Type B pancreatic cell (in vitro differentiated cells): ENCODE measurements at regions not wholly inside any gene's neighbourhood (a gene's known extent, or its start where the extent isn't known, plus 50 kb on each side); places are given as distances from the start of the nearest gene placed in this dataset.
"Not testable (repeated sequence)": the region's sequence is repeated elsewhere in the genome, so short reads cannot be mapped to it uniquely, and the experiment has no call there.

Experiments used
- DNase-seq: peaks from one replicate; pipeline ENCODE4 v3.0.0; 2021; ENCODE audit warnings: mixed read lengths; ENCODE audit not compliant: unreplicated experiment; ENCODE audit errors: extremely low spot score
- H3K27ac Mint-ChIP-seq: 2 replicates; pipeline ENCODE4 v1.8.0; 2021; ENCODE audit warnings: mild to moderate bottlenecking, mixed read lengths
- H3K27me3 Mint-ChIP-seq: 2 replicates; pipeline ENCODE4 v1.8.0; 2021; ENCODE audit warnings: mixed read lengths
- H3K36me3 Mint-ChIP-seq: 2 replicates; pipeline ENCODE4 v1.8.0; 2021; ENCODE audit warnings: mixed read lengths
- H3K4me1 Mint-ChIP-seq: one replicate; pipeline ENCODE4 v1.8.0; 2021; ENCODE audit warnings: mixed read lengths; ENCODE audit not compliant: unreplicated experiment
- H3K4me3 Mint-ChIP-seq: 2 replicates; pipeline ENCODE4 v1.8.0; 2021; ENCODE audit warnings: mild to moderate bottlenecking, mixed read lengths
- H3K9me3 Mint-ChIP-seq: 2 replicates; pipeline ENCODE4 v1.8.0; 2021; ENCODE audit warnings: mixed read lengths
- TF ChIP-seq, protein P1 (sequence below): fragments of 200-600 bp; sonication (generic); conservative IDR thresholded peaks from 2 replicates; pipeline ENCODE4 v1.5.0; 2021; ENCODE audit warnings: antibody characterized with exemption, mild to moderate bottlenecking

DNA sequence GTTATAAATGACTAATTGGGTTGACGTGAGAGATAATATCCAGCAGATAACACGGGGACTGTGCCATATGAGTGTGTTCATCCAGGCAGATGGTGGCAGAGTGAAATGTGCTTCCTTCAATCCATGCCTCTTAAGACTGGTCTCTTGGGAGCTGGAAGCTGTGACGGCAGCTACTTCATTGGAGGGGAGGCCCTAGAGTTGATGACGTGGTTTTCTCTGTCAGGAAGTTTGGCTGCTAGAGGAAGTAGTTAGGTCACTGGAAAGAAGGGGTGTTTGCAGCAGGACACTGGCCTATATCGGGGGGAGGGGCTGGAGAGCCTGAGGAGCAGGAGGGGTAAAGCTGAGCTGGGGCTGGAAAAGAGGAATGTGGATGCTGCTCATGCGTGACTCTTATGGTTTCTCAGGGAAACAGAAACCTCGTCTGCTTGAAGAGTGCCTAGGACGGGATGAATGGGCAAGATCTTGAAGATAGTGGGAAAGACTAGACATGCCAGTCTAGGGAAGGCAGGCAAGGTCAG is 3051.6 kb downstream of the RPIA start:
- not testable (repeated sequence) for H3K9me3 Mint-ChIP-seq, H3K4me1 Mint-ChIP-seq, H3K36me3 Mint-ChIP-seq, H3K27ac Mint-ChIP-seq, H3K4me3 Mint-ChIP-seq, DNase-seq
- peaks cover 26% of the 10 kb centered on the region for H3K27me3 Mint-ChIP-seq

GRCh38 chr2:91743910-91744309 is 3052.4 kb downstream of the RPIA start:
- H3K4me1 Mint-ChIP-seq, DNase-seq, H3K9me3 Mint-ChIP-seq, H3K36me3 Mint-ChIP-seq, H3K27ac Mint-ChIP-seq, H3K4me3 Mint-ChIP-seq: not testable (repeated sequence)
- peaks cover 30% of the 10 kb centered on the region for H3K27me3 Mint-ChIP-seq

- H3K4me3 Mint-ChIP-seq, H3K27ac Mint-ChIP-seq, H3K4me1 Mint-ChIP-seq, H3K9me3 Mint-ChIP-seq, H3K36me3 Mint-ChIP-seq, DNase-seq: not testable (repeated sequence)
- peaks cover 30% of the 10 kb centered on the region for H3K27me3 Mint-ChIP-seq
Measured at GRCh38 chr2:91744700-91745141, 3053.2 kb downstream of the RPIA start.

DNA sequence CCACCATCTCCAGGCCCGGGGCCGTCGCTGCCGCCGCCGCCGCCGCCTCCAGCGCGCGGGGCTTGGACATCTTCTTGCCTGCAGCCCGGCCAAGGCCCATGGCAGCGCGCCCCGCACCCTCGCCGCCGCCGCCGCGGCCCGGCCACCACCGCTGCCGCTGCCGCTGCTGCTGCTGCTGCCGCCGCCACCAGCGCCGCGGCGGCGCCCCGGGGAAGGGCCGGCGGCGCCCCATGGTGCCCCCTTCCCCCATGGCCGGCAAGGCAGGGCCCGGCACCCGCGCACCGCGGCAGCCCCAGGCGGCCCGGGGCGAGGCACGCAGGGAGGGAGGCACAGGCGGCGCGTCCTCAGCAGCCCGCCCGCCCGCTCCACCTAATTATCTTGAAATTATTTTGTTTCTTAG is 3057.4 kb downstream of the RPIA start:
- Mint-ChIP-seq H3K36me3 (no peaks in the 10 kb centered on the region), H3K4me1 (no peaks in the 10 kb centered on the region), H3K9me3 (peaks cover 5% of the 10 kb centered on the region), H3K27me3 (peaks cover 18% of the 10 kb centered on the region), H3K4me3 (no peak overlapping the region), H3K27ac (no peak overlapping the region)
- TF ChIP-seq, protein P1, sequence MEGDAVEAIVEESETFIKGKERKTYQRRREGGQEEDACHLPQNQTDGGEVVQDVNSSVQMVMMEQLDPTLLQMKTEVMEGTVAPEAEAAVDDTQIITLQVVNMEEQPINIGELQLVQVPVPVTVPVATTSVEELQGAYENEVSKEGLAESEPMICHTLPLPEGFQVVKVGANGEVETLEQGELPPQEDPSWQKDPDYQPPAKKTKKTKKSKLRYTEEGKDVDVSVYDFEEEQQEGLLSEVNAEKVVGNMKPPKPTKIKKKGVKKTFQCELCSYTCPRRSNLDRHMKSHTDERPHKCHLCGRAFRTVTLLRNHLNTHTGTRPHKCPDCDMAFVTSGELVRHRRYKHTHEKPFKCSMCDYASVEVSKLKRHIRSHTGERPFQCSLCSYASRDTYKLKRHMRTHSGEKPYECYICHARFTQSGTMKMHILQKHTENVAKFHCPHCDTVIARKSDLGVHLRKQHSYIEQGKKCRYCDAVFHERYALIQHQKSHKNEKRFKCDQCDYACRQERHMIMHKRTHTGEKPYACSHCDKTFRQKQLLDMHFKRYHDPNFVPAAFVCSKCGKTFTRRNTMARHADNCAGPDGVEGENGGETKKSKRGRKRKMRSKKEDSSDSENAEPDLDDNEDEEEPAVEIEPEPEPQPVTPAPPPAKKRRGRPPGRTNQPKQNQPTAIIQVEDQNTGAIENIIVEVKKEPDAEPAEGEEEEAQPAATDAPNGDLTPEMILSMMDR, result no peak
- DNase-seq, result no peak

- H3K4me3 Mint-ChIP-seq, H3K27ac Mint-ChIP-seq, DNase-seq, H3K4me1 Mint-ChIP-seq, H3K9me3 Mint-ChIP-seq, H3K36me3 Mint-ChIP-seq: not testable (repeated sequence)
- peaks cover 10% of the 10 kb centered on the region for H3K27me3 Mint-ChIP-seq
Measured at GRCh38 chr2:91749665-91750064, 3058.2 kb downstream of the RPIA start.

DNA sequence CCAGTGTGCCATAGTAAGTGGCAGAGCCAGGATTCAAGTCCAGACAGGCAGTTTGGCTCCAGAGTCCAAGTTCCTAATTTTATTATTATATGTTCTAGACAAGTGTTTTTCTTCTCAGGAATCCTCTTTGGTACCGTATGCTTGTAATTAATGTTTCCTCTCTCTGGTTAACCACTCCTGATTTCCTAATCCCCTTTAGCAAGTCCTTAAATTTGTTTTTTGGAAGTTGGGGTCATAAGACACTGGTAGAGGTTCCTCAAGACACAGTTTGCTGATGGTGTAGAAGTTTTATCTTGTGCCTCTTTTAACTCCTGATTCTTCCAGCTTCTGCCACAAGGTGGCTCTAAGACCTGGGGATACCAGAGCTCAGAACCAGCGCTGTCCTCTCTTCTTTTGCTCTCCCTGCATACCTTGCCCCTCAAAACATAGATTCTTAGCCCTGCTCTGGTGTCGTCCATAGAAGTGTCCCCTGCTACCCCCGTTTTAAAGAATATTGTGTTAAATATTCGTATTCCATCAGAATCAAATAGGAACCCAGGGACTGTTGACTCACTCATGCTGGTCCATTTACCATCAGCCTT is 3068.0 kb downstream of the RPIA start:
- H3K9me3 Mint-ChIP-seq, DNase-seq, H3K36me3 Mint-ChIP-seq, H3K27ac Mint-ChIP-seq, H3K27me3 Mint-ChIP-seq, H3K4me1 Mint-ChIP-seq, H3K4me3 Mint-ChIP-seq: not testable (repeated sequence)
- TF ChIP-seq, protein P1, result peak; percentile 38

DNA sequence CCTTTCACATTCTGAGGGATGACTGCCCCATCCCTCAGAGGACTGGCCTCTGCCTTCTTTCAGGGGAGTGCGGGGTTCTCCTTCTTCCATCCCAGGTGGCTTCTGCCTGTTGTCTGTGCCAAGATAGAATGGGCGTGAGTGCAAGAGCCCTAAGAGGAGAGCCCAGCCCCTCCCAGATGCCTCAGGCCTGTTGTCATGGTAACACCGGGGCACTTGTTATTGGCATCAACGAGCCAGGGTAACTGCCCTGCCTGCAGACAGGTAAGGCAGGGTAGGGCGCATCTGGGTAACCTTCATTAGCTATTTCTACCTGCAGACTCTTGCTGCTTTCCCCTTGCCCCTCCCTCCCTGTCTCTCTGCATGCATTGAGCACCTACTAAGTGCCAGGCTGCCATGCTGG is 3069.2 kb downstream of the RPIA start:
- not testable (repeated sequence) for H3K9me3 Mint-ChIP-seq, H3K4me3 Mint-ChIP-seq, H3K36me3 Mint-ChIP-seq, H3K27me3 Mint-ChIP-seq, DNase-seq, H3K27ac Mint-ChIP-seq, H3K4me1 Mint-ChIP-seq

DNA sequence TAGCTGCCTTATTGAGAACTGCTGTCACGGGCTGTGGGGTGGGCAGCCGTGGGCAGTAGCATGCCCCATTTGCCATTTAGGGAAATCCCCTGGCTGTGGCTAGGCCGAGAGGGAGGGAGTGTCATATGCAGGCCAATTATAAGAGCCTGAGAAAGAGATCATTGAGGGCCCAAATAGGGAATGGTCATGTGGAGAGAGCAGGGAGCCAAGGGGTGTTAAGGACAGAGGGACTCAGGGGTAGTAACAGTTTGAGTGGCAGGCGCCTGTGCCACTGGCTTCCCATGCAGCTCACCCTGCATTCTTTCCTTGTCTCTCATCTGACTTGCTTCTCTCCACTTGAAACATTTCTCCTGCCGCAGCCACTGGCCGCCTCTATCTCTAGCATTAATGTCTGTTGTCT is 3070.8 kb downstream of the RPIA start:
- H3K27ac Mint-ChIP-seq, H3K9me3 Mint-ChIP-seq, H3K36me3 Mint-ChIP-seq, H3K4me1 Mint-ChIP-seq, H3K4me3 Mint-ChIP-seq, DNase-seq, H3K27me3 Mint-ChIP-seq: not testable (repeated sequence)

GRCh38 chr2:91763710-91764109 is 3072.2 kb downstream of the RPIA start:
- H3K36me3 Mint-ChIP-seq, H3K9me3 Mint-ChIP-seq, H3K4me3 Mint-ChIP-seq, H3K27ac Mint-ChIP-seq, H3K27me3 Mint-ChIP-seq, DNase-seq, H3K4me1 Mint-ChIP-seq: not testable (repeated sequence)

- not testable (repeated sequence) for H3K9me3 Mint-ChIP-seq, H3K27ac Mint-ChIP-seq, H3K4me3 Mint-ChIP-seq, DNase-seq, H3K27me3 Mint-ChIP-seq, H3K36me3 Mint-ChIP-seq, H3K4me1 Mint-ChIP-seq
Measured at GRCh38 chr2:91764581-91765002, 3073.1 kb downstream of the RPIA start.

- H3K4me3 Mint-ChIP-seq, H3K9me3 Mint-ChIP-seq, H3K4me1 Mint-ChIP-seq, H3K36me3 Mint-ChIP-seq, DNase-seq, H3K27ac Mint-ChIP-seq, H3K27me3 Mint-ChIP-seq: not testable (repeated sequence)
Measured at GRCh38 chr2:91765018-91765754, 3073.7 kb downstream of the RPIA start.

- not testable (repeated sequence) for H3K4me3 Mint-ChIP-seq, DNase-seq, H3K4me1 Mint-ChIP-seq, H3K9me3 Mint-ChIP-seq, H3K36me3 Mint-ChIP-seq, H3K27me3 Mint-ChIP-seq
- peak overlapping the region; percentile 31 for H3K27ac Mint-ChIP-seq
Measured at GRCh38 chr2:91766349-91767048, 3075.0 kb downstream of the RPIA start.
